K562 (cell line): ENCODE measurements at regions not wholly inside any gene's neighbourhood (a gene's known extent, or its start where the extent isn't known, plus 50 kb on each side); places are given as distances from the start of the nearest gene placed in this dataset.
A peak's percentile ranks its signal among the peaks of the same experiment; 100 is the strongest.

Experiments
- ARID3A ChIP-seq: IDR thresholded peaks from 2 replicates; pipeline ENCODE4 v1.6.1; 2012; ENCODE audit warnings: low read depth, low read length, improper control_type of control experiment, borderline replicate concordance
- CREM ChIP-seq: IDR thresholded peaks from 2 replicates; pipeline ENCODE4 v1.6.1; 2014; ENCODE audit warnings: antibody characterized with exemption, low read depth
- DDX20 ChIP-seq: fragments of 450-650 bp; IDR thresholded peaks from 2 replicates; pipeline ENCODE4 v1.6.1; 2016; ENCODE audit warnings: missing genetic modification characterization, low read depth, mild to moderate bottlenecking, missing compliant biosample characterization, moderate library complexity
- E2F8 ChIP-seq: fragments of 450-650 bp; IDR thresholded peaks from 2 replicates; pipeline ENCODE4 v1.7.1; 2018; ENCODE audit warnings: mild to moderate bottlenecking, low read depth; ENCODE audit not compliant: partially characterized antibody
- HMG20A ChIP-seq: fragments of 450-650 bp; formaldehyde crosslinking; conservative IDR thresholded peaks from 2 replicates; pipeline ENCODE4 v1.4.0; 2020; ENCODE audit warnings: mild to moderate bottlenecking, mixed read lengths
- KAT2B ChIP-seq: IDR thresholded peaks from one replicate; pipeline ENCODE4 v1.6.1; 2012; ENCODE audit warnings: low read depth, mild to moderate bottlenecking, control low read depth, inconsistent platforms, low read length, moderate library complexity
- LEF1 ChIP-seq: fragments of 450-650 bp; IDR thresholded peaks from 2 replicates; pipeline ENCODE4 v1.6.1; 2016; ENCODE audit warnings: mild to moderate bottlenecking
- MBD1 ChIP-seq: fragments of 250-450 bp; sonication (Bioruptor Pico); IDR thresholded peaks from 2 replicates; pipeline ENCODE4 v1.8.0; 2022; ENCODE audit warnings: inconsistent platforms
- NFXL1 ChIP-seq: fragments of 450-650 bp; formaldehyde crosslinking; IDR thresholded peaks from 2 replicates; pipeline ENCODE4 v1.4.0; 2021; ENCODE audit warnings: mild to moderate bottlenecking
- NR4A1 ChIP-seq, 2 experiments: fragments of 250-450 bp in 1 of 2; fragments of 450-650 bp in 1 of 2; sonication (Bioruptor Pico) in 1 of 2; IDR thresholded peaks; 2 replicates each; pipeline versions ENCODE4 v1.4.0 to v1.6.1; 2016 to 2020; ENCODE audit warnings: mild to moderate bottlenecking in 2 of 2, missing compliant biosample characterization in 1 of 2, missing genetic modification characterization in 1 of 2, moderate library complexity in 1 of 2
- POLR2H ChIP-seq: IDR thresholded peaks from 2 replicates; pipeline ENCODE4 v1.6.1; 2016; ENCODE audit warnings: missing genetic modification characterization, low read depth, mild to moderate bottlenecking, control low read depth, missing compliant biosample characterization, moderate library complexity
- POLR3G ChIP-seq: IDR thresholded peaks from 2 replicates; pipeline ENCODE4 v1.6.1; 2011; ENCODE audit not compliant: insufficient read length, insufficient replicate concordance; ENCODE audit errors: extremely low read depth
- RHOXF2B ChIP-seq: fragments of 250-450 bp; sonication (Bioruptor Pico); conservative IDR thresholded peaks from 2 replicates; pipeline ENCODE4 v1.5.1; 2021
- SRSF3 ChIP-seq: fragments of 200-400 bp; formaldehyde crosslinking; IDR thresholded peaks from 2 replicates; pipeline ENCODE4 v1.6.1; 2016; ENCODE audit warnings: mild to moderate bottlenecking, low read length, moderate library complexity; ENCODE audit not compliant: insufficient read depth
- SUPT5H ChIP-seq: fragments of 450-650 bp; IDR thresholded peaks from 2 replicates; pipeline ENCODE4 v1.6.1; 2016
- ZKSCAN1 ChIP-seq: fragments of 150-350 bp; IDR thresholded peaks from 2 replicates; pipeline ENCODE4 v1.6.1; 2016; ENCODE audit warnings: low read depth, low read length
- ZNF12 ChIP-seq: sonication (generic); formaldehyde crosslinking; IDR thresholded peaks from 2 replicates; pipeline ENCODE4 v1.4.0; 2020; ENCODE audit warnings: mild to moderate bottlenecking, missing genetic modification reagents
- ZNF395 ChIP-seq: fragments of 200-800 bp; sonication (Bioruptor generic); IDR thresholded peaks from 2 replicates; pipeline ENCODE4 v1.6.1; 2017; ENCODE audit warnings: missing genetic modification characterization, missing compliant biosample characterization
- ZNF408 ChIP-seq: fragments of 250-450 bp; sonication (Bioruptor Pico); IDR thresholded peaks from 2 replicates; pipeline ENCODE4 v1.4.0; 2020; ENCODE audit warnings: low read depth, mild to moderate bottlenecking, moderate library complexity
- ZNF584 ChIP-seq: fragments of 200-800 bp; sonication (Bioruptor generic); IDR thresholded peaks from 2 replicates; pipeline ENCODE4 v1.6.1; 2016; ENCODE audit warnings: low read depth, mild to moderate bottlenecking, missing genetic modification characterization, missing compliant biosample characterization

GRCh38 chr2:12286347-12286746 is 430.4 kb upstream of the TRIB2 start (continued):
- peak; percentile 41; the same call in 1 of the 2 replicates for TF ChIP-seq NR4A1 (CRISPR knock-in tag; IDR thresholded peaks at IDR 0.05)
- TF ChIP-seq NR4A1 (tag; IDR thresholded peaks at IDR 0.05), result no peak
- TF ChIP-seq DDX20, result no peak
- no peak for TF ChIP-seq LEF1
- no peak for TF ChIP-seq ZNF408 (CRISPR knock-in tag)
- peak; percentile 51; the same call in 1 of the 2 replicates for TF ChIP-seq SUPT5H
- TF ChIP-seq ZNF12 (CRISPR knock-in tag), result no peak
- no peak for TF ChIP-seq ARID3A
- 0 out of 2 replicates have a peak, but pooled peaks have one; percentile 24 for TF ChIP-seq POLR2H
- TF ChIP-seq NFXL1 (CRISPR knock-in tag), result no peak
- TF ChIP-seq SRSF3, result no peak
- no peak for TF ChIP-seq HMG20A
- TF ChIP-seq ZNF584, result no peak
- TF ChIP-seq E2F8, result no peak
- no peak for TF ChIP-seq RHOXF2B
- TF ChIP-seq ZKSCAN1, result no peak
- no peak for TF ChIP-seq POLR3G
- TF ChIP-seq KAT2B, result no peak
- TF ChIP-seq CREM, result 0 out of 2 replicates have a peak, but pooled peaks have one; percentile 20
- TF ChIP-seq MBD1 (CRISPR knock-in tag), result no peak
- TF ChIP-seq ZNF395, result 0 out of 2 replicates have a peak, but pooled peaks have one; percentile 43
